Stimulated activated CD4-positive, alpha-beta T cell treated with anti-CD3 and anti-CD28 coated beads, TNF-alpha, amount 100 ng/mL, for 24 hours (primary cell): ENCODE measurements at regions not wholly inside any gene's neighbourhood (a gene's known extent, or its start where the extent isn't known, plus 50 kb on each side); places are given as distances from the start of the nearest gene placed in this dataset.

Experiments
- DNase-seq, 3 experiments: peaks; one replicate each; pipeline ENCODE4 v3.0.0-alpha.2; 2020; ENCODE audit warnings: low read depth in 3 of 3

GRCh38 chr9:89901920-89902319 lies 297.1 kb downstream of the GADD45G start:
- no peak for DNase-seq

GRCh38 chr9:89902450-89903140 lies 297.8 kb downstream of the GADD45G start:
- no peak for DNase-seq

GRCh38 chr9:89903141-89903475 lies 298.3 kb downstream of the GADD45G start:
- no peak for DNase-seq

- no peak for DNase-seq
Observed at GRCh38 chr9:89905606-89906338, 301.0 kb downstream of the GADD45G start.

DNA sequence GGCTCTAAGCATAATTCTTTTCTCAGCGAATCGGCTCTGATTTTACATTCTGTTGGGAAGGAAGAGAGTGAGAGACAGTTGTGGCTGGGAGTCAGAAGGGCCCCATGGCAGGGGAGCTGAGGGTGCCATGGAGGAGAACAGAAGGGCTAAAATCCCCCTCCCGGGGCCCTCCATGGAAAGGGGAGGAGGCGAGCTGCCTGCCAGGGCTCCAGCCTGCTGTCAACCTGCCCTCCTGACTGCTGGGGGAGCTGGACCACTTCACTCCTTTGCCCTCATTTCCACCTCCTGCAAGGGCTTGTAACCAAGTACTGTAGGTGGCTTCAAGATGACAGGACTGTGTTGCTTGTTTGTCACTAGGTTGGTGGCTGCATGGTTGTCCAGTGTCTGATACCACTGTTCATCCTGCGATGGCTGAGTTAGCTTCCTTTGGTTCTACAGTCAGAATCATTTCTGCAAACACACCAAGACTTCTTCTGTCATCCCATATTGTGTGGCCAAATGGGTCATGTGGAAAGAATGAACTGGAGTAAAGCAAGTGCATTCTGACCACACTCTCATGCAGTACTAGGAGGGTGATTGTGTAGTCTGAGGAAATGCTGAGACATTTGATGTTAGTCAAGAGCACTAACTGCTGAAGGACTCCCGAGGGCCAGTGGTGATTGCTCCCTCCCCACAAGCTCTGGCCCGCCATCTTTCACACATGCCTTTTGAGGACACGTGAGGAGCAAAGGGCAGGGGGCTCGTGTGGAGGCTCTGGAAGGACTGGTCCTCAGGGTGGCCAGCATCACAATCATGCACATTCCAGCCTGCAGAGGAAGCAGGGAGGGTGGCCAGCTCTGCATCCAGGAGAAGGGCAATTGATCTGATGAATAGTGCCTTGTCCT lies 307.2 kb downstream of the GADD45G start:
- DNase-seq = no peak

- no peak for DNase-seq
Observed at GRCh38 chr9:89912605-89912953, 307.8 kb downstream of the GADD45G start.

DNA sequence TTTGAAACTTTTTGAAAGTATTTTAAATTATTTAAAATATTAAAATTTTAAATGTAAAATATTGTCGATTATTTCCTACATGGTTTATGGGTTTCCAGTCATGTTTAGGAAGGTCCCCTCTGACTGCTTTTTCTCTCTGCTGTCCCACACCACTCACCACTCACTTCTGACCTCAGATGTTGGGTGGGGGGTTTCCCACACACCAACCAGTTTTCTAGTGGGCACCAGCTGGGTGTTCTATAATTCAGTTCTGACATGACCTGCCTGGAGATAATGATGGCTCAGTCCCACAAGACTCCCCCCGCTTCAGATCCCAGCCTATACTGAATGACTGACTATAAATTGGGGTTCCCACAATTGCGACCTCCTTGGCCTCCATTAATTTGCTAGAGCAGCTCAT lies 310.4 kb downstream of the GADD45G start:
- no peak for DNase-seq

DNA sequence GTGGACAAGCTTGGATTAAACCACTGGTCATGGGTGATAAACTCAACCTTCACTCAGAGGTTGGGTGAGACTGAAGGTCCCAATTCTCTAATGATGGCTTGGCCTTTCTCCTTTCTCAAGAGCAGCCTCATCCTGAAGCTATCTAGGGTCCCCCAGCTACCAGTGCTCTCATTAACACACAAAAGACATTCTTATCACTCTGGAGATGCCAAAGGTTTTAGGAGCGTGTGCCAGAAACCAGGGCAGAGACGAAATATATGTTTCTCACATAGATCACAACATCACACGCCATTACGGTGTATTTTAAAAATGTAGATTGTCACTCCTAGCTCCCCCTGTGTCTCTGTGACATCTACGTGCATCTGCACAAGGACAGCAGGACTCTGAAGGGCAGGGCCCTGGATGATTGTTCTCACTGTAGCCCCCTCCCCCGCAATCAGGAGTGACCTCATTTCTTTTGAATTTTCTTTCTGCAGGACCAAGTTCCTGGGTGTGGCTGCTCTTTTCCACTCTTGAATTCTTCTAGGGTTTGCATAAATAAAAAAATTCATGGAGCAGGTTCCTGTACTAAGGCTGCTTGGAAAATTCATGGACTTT lies 311.3 kb downstream of the GADD45G start:
- DNase-seq = no peak

- no peak for DNase-seq
Observed at GRCh38 chr9:89917861-89918260, 313.0 kb downstream of the GADD45G start.

- peak in 2 of 3 experiments; percentile 10 to 32 for DNase-seq
Observed at GRCh38 chr9:89919171-89919681, 314.4 kb downstream of the GADD45G start.

GRCh38 chr9:89920131-89920530 lies 315.3 kb downstream of the GADD45G start:
- DNase-seq = no peak

DNA sequence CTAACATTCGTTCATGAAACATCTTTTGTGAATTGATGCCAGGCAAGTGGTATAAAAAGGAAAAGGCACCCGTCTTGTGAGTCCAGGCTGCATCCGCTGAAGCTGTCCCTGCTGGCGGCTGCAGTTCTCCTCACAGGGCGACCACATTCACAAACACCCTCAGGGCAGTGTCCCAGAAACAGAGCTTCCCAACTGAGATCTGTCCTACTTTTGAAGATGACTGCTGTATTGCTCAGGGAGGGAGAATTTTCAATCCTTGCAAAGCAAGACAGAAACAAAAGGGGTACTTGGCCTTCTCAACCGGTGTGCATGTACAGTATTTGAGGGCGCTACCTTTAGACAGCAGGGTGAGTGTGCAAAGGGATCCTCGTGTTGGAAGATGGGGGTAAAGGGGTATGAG lies 316.1 kb downstream of the GADD45G start:
- DNase-seq = no peak

- DNase-seq = no peak
Observed at GRCh38 chr9:89922099-89922498, 317.3 kb downstream of the GADD45G start.

DNA sequence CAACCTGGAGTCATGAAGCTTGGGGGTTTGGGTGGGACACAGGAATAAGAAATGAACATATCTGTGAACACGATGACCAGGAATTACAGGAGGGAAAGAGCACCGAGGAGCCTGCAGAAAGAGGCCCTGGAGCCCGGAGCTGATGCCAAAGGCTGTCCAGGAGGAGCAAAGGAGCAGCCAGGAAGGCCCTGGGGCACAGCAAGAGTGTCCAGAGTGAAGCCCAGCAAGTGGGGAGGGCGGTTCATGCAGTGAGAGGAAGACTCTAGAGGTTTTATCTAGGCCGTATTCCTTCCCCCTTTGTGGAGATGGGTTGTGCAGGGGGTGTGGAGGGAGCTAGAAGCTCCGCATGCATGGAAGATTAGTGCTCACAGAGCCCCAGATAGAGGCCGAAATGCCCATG lies 318.4 kb downstream of the GADD45G start:
- no peak for DNase-seq

DNA sequence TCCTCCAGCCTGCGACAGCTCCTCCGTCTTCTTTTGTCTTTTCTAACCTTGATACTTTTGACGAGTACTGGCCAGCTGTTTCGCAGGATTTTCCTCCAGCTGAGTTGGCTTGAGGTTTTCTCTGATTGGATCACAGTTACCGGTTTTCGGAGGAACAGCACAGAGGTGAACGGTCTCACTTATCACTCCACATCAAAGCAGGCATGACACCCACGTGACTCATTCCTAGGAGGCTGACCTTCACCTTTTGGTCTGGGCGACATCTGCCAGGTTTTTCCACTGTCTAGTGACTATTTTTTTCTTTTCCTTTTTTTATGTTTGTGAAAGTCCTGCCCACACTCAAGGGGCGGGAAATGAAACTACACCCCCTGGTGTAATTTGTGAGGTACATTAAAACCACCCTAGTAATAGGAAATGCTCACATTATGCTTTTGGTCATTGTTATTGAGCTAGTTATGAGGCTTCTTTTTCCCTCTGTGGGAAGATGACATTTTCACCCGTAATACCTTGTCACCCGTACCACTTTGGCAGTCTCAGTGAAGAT lies 319.2 kb downstream of the GADD45G start:
- DNase-seq = peak; percentile 16 to 72 (median 49)

DNA sequence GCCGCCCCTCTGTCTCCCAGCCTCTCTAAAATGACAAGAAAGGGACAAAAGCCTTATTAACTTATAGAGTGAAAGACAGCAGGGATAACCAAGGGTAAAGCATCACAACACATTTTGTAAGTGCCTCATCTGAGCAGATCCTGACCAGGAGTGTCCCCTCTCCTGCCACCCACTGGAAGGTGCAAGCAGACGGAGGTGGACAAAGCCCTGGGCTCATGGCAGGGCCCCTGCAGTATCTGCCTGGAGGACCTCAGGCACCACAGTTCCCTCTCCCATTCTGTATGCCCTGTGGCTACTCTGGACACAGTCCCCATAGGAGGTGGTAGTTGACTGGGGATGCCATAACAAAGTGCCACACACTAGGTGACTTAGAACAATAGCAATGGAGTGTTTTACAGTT lies 319.8 kb downstream of the GADD45G start:
- no peak for DNase-seq

GRCh38 chr9:89926167-89926566 lies 321.4 kb downstream of the GADD45G start:
- DNase-seq = no peak

DNA sequence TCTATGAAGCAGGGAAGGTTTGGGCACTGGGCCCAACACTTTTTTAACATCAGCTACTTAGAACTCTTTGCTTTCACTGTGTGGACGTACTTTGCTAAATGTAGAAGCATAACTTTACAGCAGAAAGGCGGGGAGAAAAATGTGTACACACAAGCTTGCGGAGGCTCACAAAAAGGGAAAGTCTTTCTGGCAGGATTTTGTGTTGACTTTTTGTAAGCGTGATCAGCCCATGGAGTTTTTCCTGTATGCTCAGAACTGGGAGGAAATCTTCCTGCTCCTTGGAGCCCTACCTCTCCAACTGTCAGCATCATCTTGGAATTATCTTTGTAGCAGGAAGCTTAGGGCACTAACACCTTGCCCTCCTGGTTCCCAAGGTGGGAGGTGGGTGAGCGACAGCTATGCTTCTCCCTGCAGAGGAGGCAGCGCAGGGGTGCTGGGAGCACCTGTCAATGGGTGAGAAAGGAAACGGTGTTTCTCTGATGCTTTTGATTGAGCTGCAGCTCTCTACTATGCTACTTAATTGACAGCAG lies 321.9 kb downstream of the GADD45G start:
- DNase-seq = no peak

DNA sequence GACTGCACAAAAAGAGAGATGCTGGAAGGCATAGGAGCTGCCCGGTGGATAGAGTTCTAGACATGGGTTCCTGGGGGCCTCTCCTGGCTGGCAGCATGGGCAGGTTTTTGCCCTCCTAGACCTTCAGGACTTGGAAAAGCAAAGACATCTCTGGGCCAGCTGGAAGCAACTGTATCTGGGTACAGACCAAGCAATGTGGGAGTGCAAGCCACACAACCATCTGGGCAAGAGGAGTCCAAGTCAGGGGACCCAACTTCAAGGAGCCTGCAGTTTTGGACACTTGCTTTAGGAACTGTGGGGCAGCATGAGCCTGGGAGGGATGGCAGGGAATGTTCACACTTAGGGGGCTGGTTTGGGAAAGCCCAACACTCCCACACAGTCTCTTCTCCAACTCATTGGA lies 323.3 kb downstream of the GADD45G start:
- DNase-seq = no peak

GRCh38 chr9:89928521-89929275 lies 323.9 kb downstream of the GADD45G start:
- DNase-seq = no peak

GRCh38 chr9:89929315-89929672 lies 324.5 kb downstream of the GADD45G start:
- DNase-seq = no peak
